ENCODE measurements at regions not wholly inside any gene's neighbourhood (a gene's known extent, or its start where the extent isn't known, plus 50 kb on each side); places are given as distances from the start of the nearest gene placed in this dataset.

DNA sequence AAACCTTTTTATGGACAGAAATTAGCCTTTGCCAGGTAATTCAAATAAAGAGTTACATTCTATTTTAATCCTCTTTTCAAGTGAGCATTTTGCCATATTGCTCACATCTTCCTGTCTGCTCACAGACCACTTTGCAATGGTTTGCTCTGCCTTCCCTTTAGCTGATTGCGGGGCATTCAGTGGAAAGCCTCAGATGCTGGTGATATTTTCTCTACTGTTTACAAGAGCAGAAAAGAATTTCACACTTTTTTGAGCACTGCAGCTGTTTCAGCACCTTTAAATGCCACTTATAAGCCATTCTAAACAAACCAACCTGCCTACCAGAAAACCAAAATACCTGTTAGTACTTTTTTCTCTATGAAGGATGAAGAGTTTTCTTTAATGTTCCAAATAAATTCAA lies 195.7 kb upstream of the LRIG3 start:
- H3K79me2 ChIP-seq (ENCODE audit: insufficient read depth, low read length): no peaks in the 10 kb centered on the region
- no peak overlapping the region for H2AFZ ChIP-seq (ENCODE audit: low read length)
- H4K8ac ChIP-seq (replicated peaks; ENCODE audit: insufficient read length, low read depth, low read length): no peak overlapping the region
- H2BK15ac ChIP-seq (ENCODE audit: low read depth, low read length): no peak overlapping the region
- H2BK120ac ChIP-seq (ENCODE audit: low read depth, low read length, poor library complexity, severe bottlenecking): no peak overlapping the region
- H4K20me1 ChIP-seq (ENCODE audit: control insufficient read depth, insufficient read depth, insufficient read length): no peaks in the 10 kb centered on the region
- no peak overlapping the region for H2BK20ac ChIP-seq (ENCODE audit: low read depth, low read length, poor library complexity, severe bottlenecking)
- no peak overlapping the region for H3K4ac ChIP-seq (ENCODE audit: low read depth, low read length)
- H2BK12ac ChIP-seq (ENCODE audit: insufficient read length, low read depth, low read length): no peak overlapping the region
- H3K9ac ChIP-seq (ENCODE audit: extremely low read depth, insufficient read length, low read length): no peak overlapping the region
- H2BK5ac ChIP-seq (ENCODE audit: insufficient read length, low read length): no peak overlapping the region
- no peak overlapping the region for H2AK5ac ChIP-seq (ENCODE audit: insufficient read length, low read length)
- no peak overlapping the region for H3K56ac ChIP-seq (ENCODE audit: insufficient read length, low read depth, low read length)
- H3K4me2 ChIP-seq (ENCODE audit: insufficient read depth, insufficient read length, low read length): no peak overlapping the region
- no peaks in the 10 kb centered on the region for H3K27me3 ChIP-seq (ENCODE audit: insufficient read depth, low read length)
- TF ChIP-seq, protein P1, sequence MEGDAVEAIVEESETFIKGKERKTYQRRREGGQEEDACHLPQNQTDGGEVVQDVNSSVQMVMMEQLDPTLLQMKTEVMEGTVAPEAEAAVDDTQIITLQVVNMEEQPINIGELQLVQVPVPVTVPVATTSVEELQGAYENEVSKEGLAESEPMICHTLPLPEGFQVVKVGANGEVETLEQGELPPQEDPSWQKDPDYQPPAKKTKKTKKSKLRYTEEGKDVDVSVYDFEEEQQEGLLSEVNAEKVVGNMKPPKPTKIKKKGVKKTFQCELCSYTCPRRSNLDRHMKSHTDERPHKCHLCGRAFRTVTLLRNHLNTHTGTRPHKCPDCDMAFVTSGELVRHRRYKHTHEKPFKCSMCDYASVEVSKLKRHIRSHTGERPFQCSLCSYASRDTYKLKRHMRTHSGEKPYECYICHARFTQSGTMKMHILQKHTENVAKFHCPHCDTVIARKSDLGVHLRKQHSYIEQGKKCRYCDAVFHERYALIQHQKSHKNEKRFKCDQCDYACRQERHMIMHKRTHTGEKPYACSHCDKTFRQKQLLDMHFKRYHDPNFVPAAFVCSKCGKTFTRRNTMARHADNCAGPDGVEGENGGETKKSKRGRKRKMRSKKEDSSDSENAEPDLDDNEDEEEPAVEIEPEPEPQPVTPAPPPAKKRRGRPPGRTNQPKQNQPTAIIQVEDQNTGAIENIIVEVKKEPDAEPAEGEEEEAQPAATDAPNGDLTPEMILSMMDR (conservative IDR thresholded peaks at IDR 0.05): no peak
- DNase-seq: no peak
- H3K27me3 Mint-ChIP-seq (ENCODE audit: low read depth): no peaks in the 10 kb centered on the region
- H4K91ac ChIP-seq (ENCODE audit: insufficient read length, low read depth, low read length): no peak overlapping the region
- no peaks in the 10 kb centered on the region; the same call in 1 of the 2 replicates for H3K4me1 ChIP-seq (ENCODE audit: insufficient read depth, low read length)
- H3T11ph ChIP-seq (ENCODE audit: low read length): no peak overlapping the region
- H3K4me3 Mint-ChIP-seq: no peak overlapping the region
- H3K79me1 ChIP-seq (ENCODE audit: insufficient read depth, low read depth, low read length, poor library complexity, severe bottlenecking): no peaks in the 10 kb centered on the region
- WGBS (ENCODE audit: extremely low coverage, insufficient read length, low lambda C conversion rate): no CpG with 5 or more reads among the region's 1 CpG
- H3K14ac ChIP-seq (ENCODE audit: insufficient read depth, low read length): no peak overlapping the region
- H3K9me3 Mint-ChIP-seq: no peaks in the 10 kb centered on the region
- H3K23me2 ChIP-seq (ENCODE audit: insufficient read length, low read depth, low read length, poor library complexity, severe bottlenecking): no peaks in the 10 kb centered on the region
- no peak overlapping the region for H3K27ac Mint-ChIP-seq
- no peak overlapping the region for H4K5ac ChIP-seq (ENCODE audit: insufficient read length, low read depth, low read length)
- no peak overlapping the region for H3K27ac ChIP-seq (ENCODE audit: insufficient read length, low read depth, low read length)
- H3K4me1 Mint-ChIP-seq: peaks cover 4 to 7% of the 10 kb centered on the region in 2 experiments; a peak in 2 of 4 replicates
- H3K9me3 ChIP-seq (ENCODE audit: control insufficient read depth, low read depth, low read length): no peaks in the 10 kb centered on the region
- no peak overlapping the region for H3K23ac ChIP-seq (ENCODE audit: insufficient read length, low read depth, low read length)
- H3K18ac ChIP-seq (ENCODE audit: insufficient read length, low read depth, low read length): no peak overlapping the region
- H3K36me3 Mint-ChIP-seq (ENCODE audit: insufficient read depth in 1 of 3, low read depth in 3 of 3): no peaks in the 10 kb centered on the region; a peak in 1 of 7 replicates
